ENCODE measurements at regions not wholly inside any gene's neighbourhood (a gene's known extent, or its start where the extent isn't known, plus 50 kb on each side); places are given as distances from the start of the nearest gene placed in this dataset.

DNA sequence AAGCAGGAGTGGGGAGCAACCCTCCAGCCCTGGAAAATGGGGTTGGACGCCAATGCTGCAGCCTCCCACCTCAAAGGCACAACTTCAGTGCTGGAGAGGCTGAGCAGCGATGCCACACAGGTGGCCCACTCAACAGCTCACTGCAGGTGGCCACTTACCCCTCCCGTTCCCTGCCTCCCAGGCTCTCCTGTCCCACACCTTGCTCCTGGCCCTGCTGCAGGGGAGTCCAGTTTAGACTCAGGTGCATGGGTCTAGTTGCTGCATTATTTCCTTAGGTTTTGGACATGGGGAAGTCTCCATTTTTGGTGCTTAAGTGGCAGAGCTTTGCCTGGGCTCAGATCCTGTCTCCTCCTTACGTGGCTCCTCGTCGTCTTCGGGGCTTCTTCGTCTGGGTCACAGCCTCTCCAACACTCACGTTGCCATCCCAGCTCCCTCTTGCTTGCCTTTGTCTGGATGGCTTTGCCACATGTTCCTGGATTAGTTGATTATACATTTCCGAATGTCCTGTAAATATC is 898.3 kb downstream of the BRD1 start:
- TF ChIP-seq, protein P1, sequence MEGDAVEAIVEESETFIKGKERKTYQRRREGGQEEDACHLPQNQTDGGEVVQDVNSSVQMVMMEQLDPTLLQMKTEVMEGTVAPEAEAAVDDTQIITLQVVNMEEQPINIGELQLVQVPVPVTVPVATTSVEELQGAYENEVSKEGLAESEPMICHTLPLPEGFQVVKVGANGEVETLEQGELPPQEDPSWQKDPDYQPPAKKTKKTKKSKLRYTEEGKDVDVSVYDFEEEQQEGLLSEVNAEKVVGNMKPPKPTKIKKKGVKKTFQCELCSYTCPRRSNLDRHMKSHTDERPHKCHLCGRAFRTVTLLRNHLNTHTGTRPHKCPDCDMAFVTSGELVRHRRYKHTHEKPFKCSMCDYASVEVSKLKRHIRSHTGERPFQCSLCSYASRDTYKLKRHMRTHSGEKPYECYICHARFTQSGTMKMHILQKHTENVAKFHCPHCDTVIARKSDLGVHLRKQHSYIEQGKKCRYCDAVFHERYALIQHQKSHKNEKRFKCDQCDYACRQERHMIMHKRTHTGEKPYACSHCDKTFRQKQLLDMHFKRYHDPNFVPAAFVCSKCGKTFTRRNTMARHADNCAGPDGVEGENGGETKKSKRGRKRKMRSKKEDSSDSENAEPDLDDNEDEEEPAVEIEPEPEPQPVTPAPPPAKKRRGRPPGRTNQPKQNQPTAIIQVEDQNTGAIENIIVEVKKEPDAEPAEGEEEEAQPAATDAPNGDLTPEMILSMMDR (IDR thresholded peaks at IDR 0.05) = no peak
- no peak for TF ChIP-seq POLR2A (IDR thresholded peaks at IDR 0.05)
- no peak for TF ChIP-seq EP300 (IDR thresholded peaks at IDR 0.05)

All from tibial nerve (tissue), 4 donors.